ENCODE measurements at regions not wholly inside any gene's neighbourhood (a gene's known extent, or its start where the extent isn't known, plus 50 kb on each side); places are given as distances from the start of the nearest gene placed in this dataset.

- TF ChIP-seq, protein P1, sequence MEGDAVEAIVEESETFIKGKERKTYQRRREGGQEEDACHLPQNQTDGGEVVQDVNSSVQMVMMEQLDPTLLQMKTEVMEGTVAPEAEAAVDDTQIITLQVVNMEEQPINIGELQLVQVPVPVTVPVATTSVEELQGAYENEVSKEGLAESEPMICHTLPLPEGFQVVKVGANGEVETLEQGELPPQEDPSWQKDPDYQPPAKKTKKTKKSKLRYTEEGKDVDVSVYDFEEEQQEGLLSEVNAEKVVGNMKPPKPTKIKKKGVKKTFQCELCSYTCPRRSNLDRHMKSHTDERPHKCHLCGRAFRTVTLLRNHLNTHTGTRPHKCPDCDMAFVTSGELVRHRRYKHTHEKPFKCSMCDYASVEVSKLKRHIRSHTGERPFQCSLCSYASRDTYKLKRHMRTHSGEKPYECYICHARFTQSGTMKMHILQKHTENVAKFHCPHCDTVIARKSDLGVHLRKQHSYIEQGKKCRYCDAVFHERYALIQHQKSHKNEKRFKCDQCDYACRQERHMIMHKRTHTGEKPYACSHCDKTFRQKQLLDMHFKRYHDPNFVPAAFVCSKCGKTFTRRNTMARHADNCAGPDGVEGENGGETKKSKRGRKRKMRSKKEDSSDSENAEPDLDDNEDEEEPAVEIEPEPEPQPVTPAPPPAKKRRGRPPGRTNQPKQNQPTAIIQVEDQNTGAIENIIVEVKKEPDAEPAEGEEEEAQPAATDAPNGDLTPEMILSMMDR (conservative IDR thresholded peaks at IDR 0.05; ENCODE audit: low read length): no peak
- no peak for TF ChIP-seq EZH2phosphoT487 (IDR thresholded peaks at IDR 0.05; ENCODE audit: borderline replicate concordance, low read depth, low read length)
Observed at GRCh38 chr4:29588617-29589016, 1131.6 kb upstream of the PCDH7 start.
